ENCODE measurements at regions not wholly inside any gene's neighbourhood (a gene's known extent, or its start where the extent isn't known, plus 50 kb on each side); places are given as distances from the start of the nearest gene placed in this dataset.
"Not testable (repeated sequence)": the region's sequence is repeated elsewhere in the genome, so short reads cannot be mapped to it uniquely, and the experiment has no call there.

DNA sequence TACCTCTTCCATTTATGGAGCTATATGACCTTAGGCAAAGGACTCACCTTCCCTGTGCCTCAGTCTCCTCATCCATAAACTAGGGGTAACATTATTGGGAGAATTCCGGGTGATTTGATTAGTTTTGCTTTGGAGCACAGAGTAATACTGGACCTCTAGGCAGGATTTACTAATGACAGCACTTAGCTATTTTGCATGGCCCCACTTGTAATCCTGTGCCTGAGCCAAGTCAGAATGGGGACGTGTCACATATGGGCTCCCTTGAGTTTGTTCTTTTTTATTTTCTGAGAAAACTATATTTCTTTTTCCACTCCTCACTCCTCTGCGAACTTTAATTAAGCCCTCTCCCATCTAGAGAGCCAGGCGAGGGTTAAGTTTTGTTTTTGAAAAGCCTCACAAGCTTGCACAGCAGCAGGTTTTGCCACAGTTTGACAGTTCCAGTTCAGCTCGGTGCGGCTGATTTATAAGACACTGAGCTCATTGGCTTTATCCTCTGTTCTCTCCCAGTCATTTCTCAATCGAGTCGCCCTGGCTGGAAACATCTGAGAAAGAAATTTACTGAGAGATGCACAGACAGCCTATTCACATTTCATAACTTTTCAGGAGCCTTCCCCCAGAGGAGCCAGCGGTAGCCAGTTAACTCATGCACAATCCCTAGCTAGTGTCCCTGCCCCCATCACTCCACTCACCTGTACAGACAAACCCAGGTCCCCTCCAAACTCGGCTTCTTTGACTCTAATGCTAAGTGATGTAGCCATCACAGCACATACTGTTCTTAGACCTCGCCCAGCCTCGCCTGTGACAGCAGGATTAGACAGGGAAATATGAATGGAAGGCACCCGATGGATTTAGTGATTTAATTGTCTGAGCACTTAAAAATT, 441.9 kb upstream of the NPVF start:
- peak; percentile 60 for DNase-seq

DNA sequence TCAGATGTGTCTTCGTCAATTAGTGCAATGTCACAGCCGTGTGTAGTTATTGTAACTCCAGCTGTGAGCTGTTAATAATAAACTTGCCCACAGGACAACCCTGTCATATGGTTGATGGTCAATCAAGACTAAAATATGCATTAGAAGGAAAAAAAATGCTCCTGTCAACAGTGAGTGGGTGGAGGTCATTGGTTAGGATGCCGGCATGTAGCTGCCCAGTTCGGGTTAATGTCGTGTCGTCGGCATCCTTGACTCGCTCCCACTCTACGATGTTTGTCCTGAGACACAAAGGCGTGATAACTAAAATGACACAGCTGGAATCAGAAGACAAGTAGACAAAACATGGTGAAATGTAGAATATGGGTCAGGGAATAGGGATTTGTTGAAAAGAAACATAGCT, 442.8 kb upstream of the NPVF start:
- no peak for DNase-seq

DNA sequence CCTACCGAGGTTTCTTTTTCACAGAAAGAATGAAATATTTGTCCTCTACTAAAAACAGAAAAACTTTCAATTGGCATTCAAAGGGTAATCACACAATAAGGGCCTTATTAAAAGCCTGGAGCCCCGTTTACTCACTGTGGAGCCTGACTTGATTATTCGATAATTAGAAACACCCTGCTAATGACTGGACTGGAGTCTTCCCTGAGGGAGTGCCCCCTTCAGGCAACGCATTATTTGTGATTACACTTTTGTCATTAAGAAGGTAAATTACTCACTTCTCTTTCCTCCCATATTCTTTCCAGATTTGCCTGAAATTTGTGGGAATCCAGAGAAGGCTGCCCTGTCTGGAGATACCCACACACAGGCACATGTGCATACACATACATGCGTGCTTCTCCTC, 444.2 kb upstream of the NPVF start:
- DNase-seq: no peak

DNA sequence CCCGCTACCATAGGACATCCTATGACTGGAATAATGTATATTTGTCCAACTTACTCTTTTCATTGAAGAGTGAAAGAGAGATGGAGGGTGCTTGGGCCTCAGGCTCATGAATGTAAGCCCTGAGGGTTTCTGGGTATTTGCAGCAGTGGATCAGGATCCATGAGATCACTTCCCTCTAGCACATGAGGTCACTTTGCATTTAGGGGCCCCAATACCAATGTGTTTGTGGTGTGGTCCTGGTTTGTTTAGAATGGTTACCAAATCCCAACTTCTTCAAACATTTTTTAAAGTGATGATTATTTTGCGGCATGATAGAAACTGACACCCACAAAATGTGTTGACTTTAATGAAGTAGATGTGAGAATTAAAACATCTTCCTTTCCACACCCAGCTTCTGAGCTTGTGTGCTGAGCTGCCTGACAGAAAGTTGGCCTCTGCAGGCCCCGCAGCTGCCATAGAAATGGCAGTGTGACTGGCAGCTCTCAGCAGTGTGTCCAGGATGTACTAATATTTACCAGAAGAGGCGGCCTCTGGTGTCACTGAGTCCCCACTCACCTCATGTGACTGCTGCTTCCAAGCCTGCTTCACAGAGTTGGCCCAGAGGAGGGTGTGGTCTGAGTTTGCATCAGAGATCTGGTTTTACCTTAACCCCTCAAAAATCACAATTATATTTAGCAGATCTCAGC, 447.6 kb upstream of the NPVF start:
- DNase-seq: peak; percentile 32

DNA sequence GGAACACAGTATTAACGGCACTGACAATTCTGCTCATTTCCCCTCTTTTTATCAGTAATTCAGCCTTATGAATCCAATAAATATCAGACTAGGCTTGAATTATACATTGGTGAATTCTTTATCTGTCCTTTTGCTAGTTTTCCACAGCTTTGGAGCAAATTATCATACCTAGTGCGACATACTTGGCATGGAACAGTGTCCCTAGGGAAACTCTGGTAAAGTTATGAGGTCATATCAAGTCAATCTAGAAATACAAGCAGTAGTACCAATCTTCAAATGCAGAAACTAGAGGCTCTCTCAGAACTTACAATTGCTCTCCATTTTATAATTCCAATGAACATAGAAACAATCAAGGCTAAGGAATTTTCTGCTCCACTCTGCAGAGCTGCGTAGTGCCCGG, 449.3 kb upstream of the NPVF start:
- no peak for DNase-seq

DNA sequence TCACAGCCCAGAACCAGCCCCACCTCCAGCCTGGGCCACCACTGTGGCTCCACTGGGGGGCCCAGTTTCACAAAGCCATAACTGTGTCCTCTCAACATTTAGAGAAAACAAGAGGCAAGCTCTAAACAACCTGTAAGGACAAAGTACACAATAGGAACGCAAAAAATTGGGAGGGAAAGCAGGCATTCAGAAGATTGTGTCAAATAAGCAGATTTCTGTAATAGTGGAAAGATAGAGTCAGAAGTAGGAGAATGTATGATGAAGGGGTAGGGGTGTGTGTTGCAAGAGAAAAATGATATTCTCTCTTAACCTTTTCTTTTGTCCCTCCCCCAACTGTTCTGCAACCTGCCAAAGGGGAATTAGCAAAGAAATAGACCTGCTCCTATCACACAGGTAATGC, 449.9 kb upstream of the NPVF start:
- no peak for DNase-seq

DNA sequence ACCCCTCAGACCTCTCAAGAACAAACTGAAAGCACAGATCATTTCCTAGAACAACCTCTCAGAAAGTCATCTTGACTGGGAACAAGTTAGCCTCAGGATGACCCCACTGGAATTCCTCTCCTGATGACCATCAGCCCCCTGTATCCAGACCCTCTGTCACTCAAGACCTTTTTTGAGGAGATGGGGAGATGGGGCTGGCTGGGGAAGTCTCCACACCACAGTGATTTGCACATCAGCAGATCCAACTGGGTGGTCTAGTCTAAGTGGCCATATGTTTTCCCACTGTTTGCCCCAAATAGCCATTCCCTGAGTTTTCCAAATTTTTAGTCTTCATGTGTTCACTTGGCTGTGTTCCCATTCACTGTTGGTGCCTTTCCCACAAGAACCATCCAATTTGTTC, 452.4 kb upstream of the NPVF start:
- DNase-seq: no peak

DNA sequence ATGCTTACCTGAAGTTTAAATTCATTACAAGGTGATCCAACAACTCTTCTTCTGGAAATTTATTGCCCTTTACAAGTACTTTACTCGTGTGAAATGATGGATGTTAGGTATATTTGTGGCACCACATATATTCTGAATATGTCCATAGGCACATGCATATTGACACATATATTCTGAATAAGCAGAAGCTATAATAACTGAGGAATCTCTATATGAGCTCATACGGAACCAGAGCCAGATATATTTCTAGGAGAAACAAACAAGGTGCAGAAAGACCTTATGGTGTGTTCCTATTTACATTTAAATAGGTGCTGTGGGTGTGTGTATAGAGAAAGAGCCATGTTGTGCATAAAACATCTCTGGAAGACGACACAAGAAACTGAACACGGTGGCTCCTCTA, 456.1 kb upstream of the NPVF start:
- DNase-seq: no peak

DNA sequence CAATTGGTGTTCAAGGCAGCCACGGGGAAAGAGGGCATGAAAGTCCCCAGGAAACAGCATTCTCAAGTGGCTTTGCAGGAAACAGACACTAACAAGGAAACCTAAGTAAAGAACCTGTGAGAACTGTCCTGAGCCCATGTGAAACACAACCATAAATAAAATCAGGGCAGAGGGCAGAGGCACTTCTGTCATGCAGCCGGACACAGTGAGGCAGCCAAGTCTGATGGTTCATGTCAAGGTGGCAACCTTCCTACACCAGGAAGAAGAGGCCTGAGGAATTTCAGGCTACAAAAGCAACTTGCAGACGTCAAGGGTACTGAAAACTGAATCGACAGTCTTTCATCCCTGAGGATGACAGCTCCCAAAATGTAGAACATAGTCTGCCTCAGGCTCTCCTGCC, 458.2 kb upstream of the NPVF start:
- DNase-seq: no peak

DNA sequence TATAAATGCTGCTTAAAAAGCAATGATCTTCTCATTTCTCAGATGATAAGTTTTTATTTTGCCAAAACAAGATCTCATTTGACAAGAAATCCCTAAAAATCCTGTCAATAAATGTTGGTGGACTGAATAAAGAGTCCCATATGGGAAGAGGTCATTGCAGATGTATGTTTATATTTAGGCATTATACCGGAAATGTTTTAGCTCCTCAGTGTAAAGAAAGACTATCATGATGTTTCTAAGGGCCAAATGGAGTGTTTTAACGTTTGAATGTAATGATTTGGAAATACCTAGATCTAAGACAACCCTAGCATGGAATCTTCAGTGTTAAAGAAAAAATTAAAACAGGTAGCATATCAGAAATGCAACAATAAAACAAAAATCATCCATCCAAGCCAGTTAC, 457.8 kb upstream of the NFE2L3 start:
- no peak for DNase-seq

DNA sequence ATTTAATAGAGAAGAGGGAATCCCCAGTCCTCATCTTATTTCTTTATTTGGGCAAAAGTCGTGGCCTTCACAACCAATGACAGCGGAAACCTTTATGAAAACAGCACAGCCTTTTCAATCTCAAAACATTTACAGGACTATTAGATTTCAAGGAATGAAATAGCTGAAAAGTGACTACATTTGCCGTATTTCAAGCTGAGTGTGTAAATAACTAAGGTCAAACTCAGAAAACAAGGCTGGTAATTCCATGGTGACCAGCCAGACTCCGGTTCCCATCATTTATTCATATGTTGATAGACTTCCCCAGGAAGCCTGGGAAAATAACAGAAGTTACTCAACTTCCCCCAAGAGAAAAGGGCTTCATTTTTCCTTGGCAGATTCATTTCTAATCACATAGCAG, 457.3 kb upstream of the NFE2L3 start:
- no peak for DNase-seq

DNA sequence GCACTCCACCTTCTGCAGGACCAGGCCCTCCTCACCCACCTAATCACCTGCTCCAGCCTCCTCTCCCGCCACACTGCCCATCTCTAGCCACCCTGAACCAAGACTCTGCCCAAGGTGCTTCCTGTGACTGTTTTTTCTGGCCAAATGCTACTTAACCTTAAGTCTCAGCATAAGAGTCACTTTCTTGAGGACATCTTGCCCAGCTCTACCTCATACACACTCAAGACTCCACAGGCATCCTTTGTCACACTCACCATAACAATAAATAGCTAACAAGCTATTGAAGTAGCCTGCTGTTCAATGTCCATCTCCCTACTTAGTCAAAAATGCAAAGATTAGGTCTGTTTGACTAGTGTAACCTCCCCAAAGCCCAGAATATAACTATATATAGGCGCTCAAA, 455.4 kb upstream of the NFE2L3 start:
- no peak for DNase-seq

DNA sequence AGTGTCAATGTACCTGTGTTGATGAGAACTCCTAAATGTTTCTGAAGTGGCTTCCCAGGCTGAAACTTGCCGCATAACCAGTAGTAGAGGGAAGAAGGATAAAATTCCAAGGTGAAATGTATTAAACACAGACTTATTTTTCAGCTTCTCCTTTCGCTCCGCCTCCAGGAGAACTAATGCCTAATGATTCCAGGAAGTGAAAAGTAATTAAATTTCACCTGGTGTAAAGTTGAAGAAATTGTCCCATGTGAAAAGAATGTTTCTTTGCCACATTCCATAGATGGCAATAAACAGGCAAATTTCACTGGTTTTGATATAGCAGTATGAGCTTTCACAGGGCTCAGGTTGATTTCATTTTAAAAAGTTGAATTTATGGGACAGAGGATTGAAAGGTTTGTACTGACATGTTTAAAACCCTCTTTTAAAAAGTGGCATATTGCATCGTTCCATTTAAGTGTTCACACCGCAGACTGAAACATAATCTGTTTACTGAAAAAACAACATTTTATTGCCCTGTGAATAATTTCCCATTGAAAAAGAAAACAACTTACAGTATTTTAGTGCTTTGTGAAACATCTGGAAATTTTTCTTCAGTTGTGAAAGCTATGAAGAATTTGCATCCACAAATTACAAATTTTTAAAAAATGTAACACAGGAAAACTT, 453.4 kb upstream of the NFE2L3 start:
- no peak for DNase-seq

DNA sequence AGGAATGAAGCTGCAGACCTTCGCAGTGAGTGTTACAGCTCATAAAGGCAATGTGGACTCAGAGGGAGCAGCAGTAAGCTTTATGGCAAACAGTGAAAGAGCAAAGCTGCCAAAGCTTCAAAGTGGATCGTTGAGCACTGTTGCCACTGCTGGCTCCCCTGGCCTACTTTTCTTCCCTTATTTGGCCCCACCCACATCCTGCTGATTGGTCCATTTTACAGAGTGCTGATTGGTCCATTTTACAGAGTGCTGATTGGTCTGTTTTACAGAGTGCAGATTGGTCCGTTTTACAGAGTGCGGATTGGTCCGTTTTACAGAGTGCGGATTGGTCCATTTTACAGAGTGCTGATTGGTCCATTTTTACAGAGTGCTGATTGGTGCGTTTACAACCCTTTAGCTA, 451.9 kb upstream of the NFE2L3 start:
- DNase-seq: not testable (repeated sequence)

DNA sequence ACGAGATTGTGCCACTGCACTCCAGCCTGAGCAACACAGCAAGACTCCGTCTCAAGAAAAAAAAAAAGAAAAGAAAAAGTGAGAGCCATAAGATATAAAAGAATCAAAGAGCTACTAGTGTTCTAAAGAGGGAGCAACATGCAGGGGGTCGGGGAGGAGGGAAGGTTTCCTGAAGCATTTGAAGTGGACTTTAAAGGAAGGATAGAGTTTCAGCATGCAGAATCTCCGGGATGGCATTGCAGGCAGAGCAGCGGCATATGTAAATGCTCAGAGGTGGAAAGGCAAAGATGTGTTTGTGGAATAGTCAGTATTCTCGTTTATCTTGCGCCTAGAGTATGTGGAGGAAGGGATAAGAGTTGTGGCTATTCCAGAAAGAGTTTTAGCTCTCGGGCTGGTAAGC, 447.6 kb upstream of the NFE2L3 start:
- no peak for DNase-seq

DNA sequence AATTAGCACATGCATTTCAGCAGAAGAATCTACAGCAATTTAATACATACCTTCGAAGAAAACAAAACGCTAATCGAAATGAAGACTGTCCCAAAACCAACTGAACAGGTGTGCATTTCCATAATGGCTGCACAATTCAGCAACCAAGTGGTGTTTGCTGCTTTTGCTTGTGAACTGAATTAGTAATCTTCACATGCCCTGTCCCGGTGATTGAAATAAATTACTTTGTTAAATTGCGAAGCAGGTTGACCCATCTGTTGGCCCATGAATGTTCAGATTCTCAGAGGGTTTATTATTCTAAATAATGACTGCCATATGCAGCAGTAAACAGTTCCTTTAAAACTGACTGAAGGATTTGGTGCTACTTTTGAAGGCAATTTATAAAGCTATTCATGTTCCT, 445.2 kb upstream of the NFE2L3 start:
- no peak for DNase-seq

DNA sequence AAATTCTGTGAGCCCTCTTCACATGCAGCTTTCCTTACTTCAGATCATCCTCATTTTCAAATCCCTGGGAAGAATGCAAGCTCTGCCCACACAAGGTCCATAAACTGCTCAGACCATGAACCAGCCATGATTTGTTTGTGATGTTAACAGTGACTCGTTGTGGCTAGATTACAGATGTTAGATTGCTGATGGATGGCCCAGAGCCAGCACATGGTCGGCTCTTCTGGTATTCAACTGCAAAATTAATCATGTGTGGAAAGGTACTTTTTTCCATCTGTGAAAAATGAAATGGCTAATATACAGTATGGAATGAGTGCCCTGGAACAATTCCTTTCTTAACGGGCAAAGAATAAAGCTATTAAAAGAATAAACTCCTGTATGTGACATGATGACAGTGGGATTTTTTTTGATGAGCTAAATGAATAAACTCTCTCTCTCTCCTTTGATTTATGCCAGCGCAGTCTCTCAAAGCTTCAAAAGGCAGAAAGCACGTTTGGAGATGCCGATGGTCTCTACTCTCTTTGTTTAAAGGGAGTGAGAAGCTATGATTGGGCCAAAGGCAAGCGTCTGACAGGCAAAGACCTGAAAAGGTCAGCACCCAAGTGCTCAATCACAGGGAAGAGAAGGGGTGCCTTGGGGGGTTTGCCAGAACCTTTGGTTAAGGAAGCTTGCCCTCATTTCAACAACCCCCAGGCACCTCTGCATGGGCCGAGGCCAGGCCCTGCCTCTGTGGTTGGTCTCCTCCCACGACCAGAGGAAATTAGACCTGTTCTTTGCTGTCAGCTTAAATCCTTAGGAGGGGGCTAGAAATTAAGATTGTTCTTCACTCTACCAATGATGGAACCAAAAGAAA, 444.0 kb upstream of the NFE2L3 start:
- peak; percentile 32 for DNase-seq

DNA sequence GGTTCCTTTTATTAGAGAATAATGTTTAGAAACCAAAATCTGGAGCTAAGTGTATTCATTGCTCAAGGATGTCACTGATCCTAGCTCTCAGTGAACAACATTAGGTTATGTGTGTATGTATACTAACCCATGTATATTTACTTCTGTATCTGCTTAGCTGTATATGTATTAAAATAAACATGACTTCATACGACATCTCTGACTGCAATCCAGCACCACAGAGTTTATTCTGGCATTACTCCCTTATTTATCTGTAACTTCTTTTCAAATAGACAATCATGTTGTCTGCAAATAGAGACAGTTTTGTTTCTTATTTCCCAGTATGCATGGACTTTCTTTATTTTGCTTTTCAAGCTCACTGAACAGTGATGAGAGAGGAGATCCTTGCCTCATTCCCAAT, 441.0 kb upstream of the NFE2L3 start:
- DNase-seq: no peak

DNA sequence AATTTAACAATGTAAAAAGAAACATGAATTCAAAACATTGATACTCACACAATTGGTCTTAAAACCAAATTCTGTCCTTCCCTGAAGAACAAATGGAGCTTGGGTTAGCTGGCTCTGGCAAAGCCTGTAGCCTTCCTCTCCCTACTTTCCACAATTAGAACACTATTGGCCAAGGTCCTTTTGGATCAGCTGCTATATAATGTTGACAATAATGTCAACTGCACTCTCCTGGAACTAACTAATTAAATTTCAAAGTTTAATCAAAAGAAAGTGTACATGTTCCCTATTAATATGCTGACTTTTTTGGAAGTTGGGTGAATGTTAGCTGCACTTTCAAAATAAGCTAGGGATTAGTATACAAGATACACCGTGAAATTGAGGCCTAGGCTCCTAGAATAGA, 440.1 kb upstream of the NFE2L3 start:
- DNase-seq: peak; percentile 66

DNA sequence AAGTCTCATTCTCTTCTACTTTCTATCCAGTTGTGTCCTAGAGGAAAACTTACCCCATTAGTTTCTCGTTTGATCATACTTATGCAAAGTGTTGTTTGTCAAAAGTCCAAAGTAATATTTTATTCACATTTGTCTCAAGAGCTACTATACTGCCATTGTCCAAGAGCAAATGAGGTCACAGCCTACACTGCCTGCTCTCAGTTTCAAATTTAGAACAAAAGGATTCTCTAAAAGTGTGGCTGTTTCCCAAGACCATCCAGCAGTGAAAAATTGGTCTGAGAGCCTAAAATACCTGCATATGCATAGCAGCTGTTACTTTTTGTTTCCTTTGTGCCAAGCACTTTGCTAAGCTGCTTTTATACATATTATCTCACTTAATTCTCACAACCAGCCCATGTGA, 439.5 kb upstream of the NFE2L3 start:
- DNase-seq: peak; percentile 39

DNA sequence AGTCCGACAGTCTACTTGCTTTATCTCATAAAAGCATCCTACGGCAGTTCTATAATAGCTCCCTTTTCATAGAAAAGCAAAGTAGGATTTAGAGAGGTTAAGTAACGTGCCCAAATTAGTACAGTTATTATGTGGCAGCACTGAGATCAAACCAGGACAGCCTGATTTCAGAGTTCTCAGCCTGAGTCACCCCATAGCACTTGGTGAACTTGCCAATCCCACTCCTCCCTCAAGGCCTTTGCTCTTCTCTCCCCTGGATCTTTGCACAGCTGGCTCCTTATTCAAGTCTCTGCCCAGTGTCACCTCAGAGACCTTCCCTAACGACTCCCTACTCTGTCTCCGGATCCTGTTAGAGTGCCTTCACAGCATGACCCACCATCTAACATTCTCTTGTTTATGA, 438.0 kb upstream of the NFE2L3 start:
- DNase-seq: no peak

DNA sequence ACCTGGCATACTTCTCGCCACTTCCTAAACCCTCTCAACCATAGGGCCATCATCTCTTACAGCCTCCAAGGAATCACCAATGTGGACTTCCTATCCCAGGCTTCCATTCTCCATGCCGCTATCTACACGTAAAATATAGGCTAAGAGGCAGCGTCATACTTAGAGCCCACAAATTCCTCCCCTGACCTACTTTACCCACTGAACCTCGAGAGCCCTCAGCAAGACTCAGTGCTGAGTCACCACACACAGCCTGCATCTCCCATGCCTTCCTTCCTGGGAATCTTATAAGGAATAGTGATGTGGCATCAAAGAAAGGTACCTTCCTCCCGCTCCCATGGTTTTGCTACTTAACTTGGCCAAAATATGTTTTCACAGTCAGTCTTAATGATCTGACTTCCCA, 435.6 kb upstream of the NFE2L3 start:
- no peak for DNase-seq

DNA sequence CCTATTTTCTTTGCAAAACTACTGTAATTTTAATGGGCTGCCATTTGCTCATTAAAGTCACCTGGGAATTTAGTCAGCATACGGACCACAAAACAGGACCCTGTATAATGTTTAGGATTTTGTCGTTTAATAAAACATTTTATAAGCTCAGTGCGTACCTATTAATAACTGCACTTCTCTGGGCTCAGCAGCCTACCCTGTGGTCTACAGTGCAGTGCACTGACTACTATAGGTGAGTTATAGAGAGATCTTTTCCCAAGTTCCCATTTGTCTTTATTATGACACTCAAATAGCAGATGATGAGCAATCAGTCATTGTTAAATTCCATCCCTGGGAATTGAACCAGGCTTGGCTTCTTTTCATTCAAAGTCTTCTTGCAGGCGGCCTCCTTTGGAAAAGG, 433.4 kb upstream of the NFE2L3 start:
- DNase-seq: no peak
